ENCODE measurements at regions not wholly inside any gene's neighbourhood (a gene's known extent, or its start where the extent isn't known, plus 50 kb on each side); places are given as distances from the start of the nearest gene placed in this dataset.

GRCh38 chr10:21278491-21279216 is 246.8 kb downstream of the SKIDA1 start:
- H3K4me1 ChIP-seq (ENCODE audit: low read length) = no peaks in the 10 kb centered on the region
- TF ChIP-seq CTCF (IDR thresholded peaks at IDR 0.05; ENCODE audit: low read depth, low read length) (peak; percentile 68), EZH2phosphoT487 (IDR thresholded peaks at IDR 0.05; ENCODE audit: low read depth) (no peak)
- no peak overlapping the region for H3K4me3 ChIP-seq (ENCODE audit: low read length)
- H3K27me3 ChIP-seq (ENCODE audit: low read depth, low read length) = no peaks in the 10 kb centered on the region
- no peak overlapping the region for H3K9ac ChIP-seq (ENCODE audit: low read length)
- H4K20me1 ChIP-seq (ENCODE audit: insufficient read depth, low read length) = no peaks in the 10 kb centered on the region
- no peak overlapping the region for H2AFZ ChIP-seq (ENCODE audit: low read depth, low read length)
- no peaks in the 10 kb centered on the region for H3K79me2 ChIP-seq (ENCODE audit: low read length)
- H3K9me3 ChIP-seq (ENCODE audit: insufficient read depth, low read length) = no peaks in the 10 kb centered on the region
- no peak overlapping the region for H3K27ac ChIP-seq (ENCODE audit: low read length)
- H3K4me2 ChIP-seq (ENCODE audit: low read length) = no peak overlapping the region
- no peaks in the 10 kb centered on the region for H3K36me3 ChIP-seq (replicated peaks; ENCODE audit: low read depth, low read length)

GRCh38 chr10:21273400-21273968 is 252.0 kb downstream of the SKIDA1 start:
- no peaks in the 10 kb centered on the region for H3K27me3 ChIP-seq (ENCODE audit: low read depth, low read length)
- no peaks in the 10 kb centered on the region for H3K79me2 ChIP-seq (ENCODE audit: low read length)
- H3K9ac ChIP-seq (ENCODE audit: low read length) = no peak overlapping the region
- H3K36me3 ChIP-seq (replicated peaks; ENCODE audit: low read depth, low read length) = no peaks in the 10 kb centered on the region
- no peak overlapping the region for H3K4me3 ChIP-seq (ENCODE audit: low read length)
- H2AFZ ChIP-seq (ENCODE audit: low read depth, low read length) = no peak overlapping the region
- H3K9me3 ChIP-seq (ENCODE audit: insufficient read depth, low read length) = no peaks in the 10 kb centered on the region
- TF ChIP-seq CTCF (IDR thresholded peaks at IDR 0.05; ENCODE audit: low read depth, low read length) = no peak
- TF ChIP-seq EZH2phosphoT487 (IDR thresholded peaks at IDR 0.05; ENCODE audit: low read depth) = no peak
- no peaks in the 10 kb centered on the region for H3K4me1 ChIP-seq (ENCODE audit: low read length)
- no peak overlapping the region for H3K27ac ChIP-seq (ENCODE audit: low read length)
- no peak overlapping the region for H3K4me2 ChIP-seq (ENCODE audit: low read length)
- H4K20me1 ChIP-seq (ENCODE audit: insufficient read depth, low read length) = no peaks in the 10 kb centered on the region

GRCh38 chr10:21272643-21273399 is 252.7 kb downstream of the SKIDA1 start:
- no peak overlapping the region for H2AFZ ChIP-seq (ENCODE audit: low read depth, low read length)
- H3K9me3 ChIP-seq (ENCODE audit: insufficient read depth, low read length) = no peaks in the 10 kb centered on the region
- no peaks in the 10 kb centered on the region for H3K4me1 ChIP-seq (ENCODE audit: low read length)
- TF ChIP-seq EZH2phosphoT487 (IDR thresholded peaks at IDR 0.05; ENCODE audit: low read depth) = no peak
- no peak for TF ChIP-seq CTCF (IDR thresholded peaks at IDR 0.05; ENCODE audit: low read depth, low read length)
- H3K27ac ChIP-seq (ENCODE audit: low read length) = no peak overlapping the region
- no peaks in the 10 kb centered on the region for H3K36me3 ChIP-seq (replicated peaks; ENCODE audit: low read depth, low read length)
- no peaks in the 10 kb centered on the region for H4K20me1 ChIP-seq (ENCODE audit: insufficient read depth, low read length)
- H3K4me3 ChIP-seq (ENCODE audit: low read length) = no peak overlapping the region
- no peaks in the 10 kb centered on the region for H3K27me3 ChIP-seq (ENCODE audit: low read depth, low read length)
- H3K9ac ChIP-seq (ENCODE audit: low read length) = no peak overlapping the region
- H3K79me2 ChIP-seq (ENCODE audit: low read length) = no peaks in the 10 kb centered on the region
- no peak overlapping the region for H3K4me2 ChIP-seq (ENCODE audit: low read length)

GRCh38 chr10:21270976-21271375 is 254.5 kb downstream of the SKIDA1 start:
- no peak overlapping the region for H3K4me3 ChIP-seq (ENCODE audit: low read length)
- TF ChIP-seq EZH2phosphoT487 (IDR thresholded peaks at IDR 0.05; ENCODE audit: low read depth) = no peak
- TF ChIP-seq CTCF (IDR thresholded peaks at IDR 0.05; ENCODE audit: low read depth, low read length) = no peak
- no peak overlapping the region for H3K4me2 ChIP-seq (ENCODE audit: low read length)
- H3K27me3 ChIP-seq (ENCODE audit: low read depth, low read length) = no peaks in the 10 kb centered on the region
- H3K27ac ChIP-seq (ENCODE audit: low read length) = no peak overlapping the region
- H3K79me2 ChIP-seq (ENCODE audit: low read length) = no peaks in the 10 kb centered on the region
- H3K9me3 ChIP-seq (ENCODE audit: insufficient read depth, low read length) = no peaks in the 10 kb centered on the region
- no peak overlapping the region for H2AFZ ChIP-seq (ENCODE audit: low read depth, low read length)
- no peaks in the 10 kb centered on the region for H3K4me1 ChIP-seq (ENCODE audit: low read length)
- H3K9ac ChIP-seq (ENCODE audit: low read length) = no peak overlapping the region
- H4K20me1 ChIP-seq (ENCODE audit: insufficient read depth, low read length) = no peaks in the 10 kb centered on the region
- H3K36me3 ChIP-seq (replicated peaks; ENCODE audit: low read depth, low read length) = no peaks in the 10 kb centered on the region

All from OCI-LY3 (cell line).